M059J (cell line): ENCODE measurements at regions not wholly inside any gene's neighbourhood (a gene's known extent, or its start where the extent isn't known, plus 50 kb on each side); places are given as distances from the start of the nearest gene placed in this dataset.

Source experiments
- DNase-seq: peaks from one replicate; pipeline ENCODE4 v3.0.0-alpha.2; 2012; ENCODE audit warnings: low read depth

GRCh38 chr6:40973304-40973703 is 65.7 kb downstream of the UNC5CL start:
- DNase-seq = no peak

DNA sequence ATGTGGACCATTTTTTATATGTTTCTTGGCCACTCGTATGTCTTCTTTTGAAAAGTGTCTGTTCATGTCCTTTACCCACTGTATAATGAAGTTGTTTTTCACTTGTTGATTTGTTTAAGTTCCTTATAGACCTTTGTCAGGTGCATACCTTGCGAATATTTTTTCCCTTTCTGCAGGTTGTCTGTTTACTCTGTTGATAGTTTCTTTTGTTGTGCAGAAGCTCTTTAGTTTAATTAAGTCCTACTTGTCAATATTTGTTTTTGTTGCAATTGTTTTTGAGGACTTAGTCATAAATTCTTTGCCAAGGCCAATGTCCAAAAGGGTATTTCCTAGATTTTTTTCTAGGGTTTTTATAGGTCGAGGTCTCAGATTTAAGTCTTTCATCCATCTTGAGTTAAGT is 66.2 kb downstream of the UNC5CL start:
- no peak for DNase-seq

DNA sequence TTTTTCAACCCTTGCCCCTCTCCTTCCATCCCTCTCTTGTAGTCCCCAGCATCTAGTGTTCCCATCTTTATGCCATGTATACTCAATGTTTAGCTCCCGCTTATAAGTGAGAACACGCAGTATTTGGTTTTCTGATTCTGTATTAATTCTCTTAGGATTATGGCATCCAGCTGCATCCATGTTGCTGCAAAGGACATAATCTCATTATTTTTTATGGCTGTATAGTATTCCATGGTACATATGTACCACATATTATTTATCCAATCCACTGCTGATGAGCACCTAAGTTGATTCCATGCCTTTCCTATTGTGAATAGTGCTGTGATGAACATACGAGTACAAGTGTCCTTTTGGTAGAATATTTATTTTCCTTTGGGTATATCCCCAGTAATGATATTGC is 66.8 kb downstream of the UNC5CL start:
- DNase-seq = no peak

DNA sequence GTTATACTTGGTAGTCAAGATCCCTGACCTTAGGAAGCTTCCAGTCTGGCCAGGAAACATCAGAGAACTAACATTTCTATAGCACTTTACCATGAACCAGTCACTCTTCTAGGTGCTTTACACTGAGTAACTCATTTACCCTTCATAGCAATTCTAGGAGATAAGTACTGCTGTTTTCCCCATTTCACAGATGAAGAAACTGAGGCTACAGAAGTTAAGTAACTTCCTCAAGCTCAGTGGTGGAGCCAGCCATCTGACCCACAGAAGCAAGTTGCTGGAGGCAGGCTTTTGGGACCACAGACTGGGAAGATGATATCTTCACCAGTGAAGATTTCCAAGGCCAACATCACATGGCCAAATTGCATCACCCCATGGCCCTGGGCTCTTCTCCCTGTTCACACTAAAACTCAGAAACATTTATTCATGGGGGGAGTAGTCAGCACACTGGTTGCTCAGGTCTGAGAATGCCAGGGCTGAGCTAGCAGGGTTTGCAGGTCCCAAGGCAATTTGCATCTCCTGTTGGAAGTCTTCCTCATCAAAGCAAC is 70.3 kb downstream of the UNC5CL start:
- peak; percentile 21 for DNase-seq

GRCh38 chr6:40966860-40967259 is 72.2 kb downstream of the UNC5CL start:
- DNase-seq = no peak

GRCh38 chr6:40965046-40965445 is 74.0 kb downstream of the UNC5CL start:
- peak; percentile 87 for DNase-seq

DNA sequence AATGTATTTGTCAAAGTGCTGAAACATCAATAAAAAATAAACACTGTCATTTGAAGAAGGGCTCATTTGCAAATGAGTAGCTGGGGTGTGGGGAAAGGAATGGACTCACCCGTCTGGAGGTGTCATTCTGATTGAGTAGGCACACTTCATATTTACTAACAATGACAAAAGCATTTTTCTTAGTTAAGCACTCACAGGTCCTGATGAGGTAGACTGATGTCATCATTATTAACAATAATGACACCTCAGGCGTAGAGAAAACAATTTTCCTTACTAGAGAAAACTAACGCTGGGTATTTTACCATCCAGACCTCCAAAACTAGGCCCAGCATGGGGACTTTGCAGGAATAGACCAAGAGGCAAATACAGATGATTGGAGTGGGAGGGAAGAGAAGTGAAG is 76.0 kb downstream of the UNC5CL start:
- no peak for DNase-seq

GRCh38 chr6:40962241-40962640 is 76.8 kb downstream of the UNC5CL start:
- peak; percentile 100 for DNase-seq

GRCh38 chr6:40961831-40962230 is 77.2 kb downstream of the UNC5CL start:
- no peak for DNase-seq

GRCh38 chr6:40960742-40961430 is 78.1 kb downstream of the UNC5CL start:
- peak; percentile 73 for DNase-seq

DNA sequence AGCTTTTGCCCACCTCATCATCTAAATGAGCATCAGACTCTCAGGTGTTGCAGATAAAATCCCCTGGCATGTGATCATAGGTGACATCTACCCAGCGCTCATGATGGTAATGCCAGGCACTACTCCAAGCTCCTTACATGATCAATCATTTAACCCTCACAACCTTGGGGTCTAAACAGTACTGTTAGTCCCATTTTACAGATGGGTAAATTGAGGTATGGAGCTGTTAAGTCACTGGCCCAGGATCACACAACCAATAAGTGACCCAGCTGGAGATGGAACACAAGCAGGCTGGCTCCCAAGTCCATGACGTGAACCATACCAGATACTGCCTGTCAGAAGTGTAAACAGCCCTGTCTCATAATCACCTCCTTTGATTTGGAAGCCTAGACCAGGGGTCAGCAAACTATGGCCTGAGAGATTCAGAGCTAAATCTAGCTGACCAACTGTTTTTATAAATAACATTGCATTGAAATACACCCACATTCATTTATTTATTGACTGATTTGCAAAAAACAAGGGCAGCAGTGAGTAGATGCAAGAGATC is 79.2 kb downstream of the UNC5CL start:
- DNase-seq = no peak

DNA sequence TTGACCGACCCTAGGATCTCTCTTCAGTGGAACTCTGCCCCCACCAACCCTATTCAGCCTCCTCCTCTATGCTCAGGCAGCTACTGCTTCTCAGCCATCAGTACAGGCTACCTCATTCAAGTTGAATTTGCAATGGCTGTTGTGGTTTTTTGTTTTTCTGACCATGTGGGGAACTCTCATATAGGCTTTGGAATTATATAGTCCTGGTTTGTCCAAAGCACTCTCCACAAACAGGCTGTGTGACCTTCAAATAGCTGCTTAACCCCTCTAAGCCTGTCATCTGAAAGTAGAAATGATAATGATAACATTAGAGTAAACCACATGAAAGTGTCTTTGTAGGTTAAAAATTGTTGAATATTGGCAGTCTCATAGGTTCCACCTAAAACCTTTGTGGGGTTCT is 80.3 kb downstream of the UNC5CL start:
- DNase-seq = peak; percentile 34

- DNase-seq = peak; percentile 96
Observed at GRCh38 chr6:40957616-40958492, 81.2 kb downstream of the UNC5CL start.

DNA sequence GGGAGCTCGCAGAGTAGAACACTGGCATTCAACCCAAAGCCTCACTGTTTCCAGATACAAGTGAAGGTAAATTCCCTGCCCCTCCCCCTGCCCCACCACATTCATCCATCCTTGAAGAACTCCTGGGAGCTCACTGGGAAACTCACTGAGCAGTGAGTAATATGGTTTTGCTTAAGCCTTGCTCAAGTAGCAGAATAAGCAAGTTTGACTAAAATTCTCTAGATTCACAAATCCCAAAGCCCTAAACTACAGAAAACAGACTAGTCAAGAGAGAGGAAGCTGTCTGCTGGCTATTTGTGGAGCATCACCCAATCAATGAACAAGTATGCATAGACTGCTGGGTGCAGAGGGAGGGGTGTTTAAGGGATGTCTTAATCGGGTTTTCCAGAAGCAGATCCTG is 82.1 kb downstream of the UNC5CL start:
- peak; percentile 70 for DNase-seq

- DNase-seq = no peak
Observed at GRCh38 chr6:40955178-40955545, 83.9 kb downstream of the UNC5CL start.

DNA sequence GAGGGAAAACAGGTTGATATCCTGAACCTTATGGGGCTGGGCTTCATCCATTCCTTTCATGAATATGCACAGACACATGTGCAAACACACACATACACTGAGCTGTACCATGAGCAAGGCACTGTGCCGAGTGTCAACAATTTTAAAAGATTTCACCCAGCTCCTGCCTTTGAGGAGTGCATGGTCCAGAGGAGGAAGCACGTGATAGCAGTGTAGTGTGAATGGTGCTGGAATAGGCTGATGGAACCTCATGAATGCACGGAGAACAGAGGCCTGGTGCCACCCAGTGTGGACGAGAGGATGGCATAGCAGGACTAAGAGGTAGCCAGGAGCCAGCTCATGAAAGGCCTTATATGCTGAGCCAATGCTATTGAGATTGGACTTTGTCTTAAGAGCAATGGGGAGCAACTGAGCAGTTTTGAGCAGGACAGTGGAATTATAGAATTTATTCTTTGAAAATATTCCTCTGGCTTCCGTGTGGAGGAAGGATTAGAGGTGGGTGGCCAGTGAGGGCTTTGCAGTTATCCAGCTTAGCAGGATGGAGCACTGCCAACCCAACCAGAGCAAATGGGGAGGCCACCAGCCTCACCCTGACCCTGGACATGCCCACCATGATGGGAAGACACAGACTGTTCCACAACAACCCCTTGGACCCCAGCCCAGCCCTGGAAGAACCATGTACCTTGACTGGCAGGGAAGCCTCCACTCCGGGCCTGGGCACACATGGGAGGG is 84.4 kb downstream of the UNC5CL start:
- no peak for DNase-seq

DNA sequence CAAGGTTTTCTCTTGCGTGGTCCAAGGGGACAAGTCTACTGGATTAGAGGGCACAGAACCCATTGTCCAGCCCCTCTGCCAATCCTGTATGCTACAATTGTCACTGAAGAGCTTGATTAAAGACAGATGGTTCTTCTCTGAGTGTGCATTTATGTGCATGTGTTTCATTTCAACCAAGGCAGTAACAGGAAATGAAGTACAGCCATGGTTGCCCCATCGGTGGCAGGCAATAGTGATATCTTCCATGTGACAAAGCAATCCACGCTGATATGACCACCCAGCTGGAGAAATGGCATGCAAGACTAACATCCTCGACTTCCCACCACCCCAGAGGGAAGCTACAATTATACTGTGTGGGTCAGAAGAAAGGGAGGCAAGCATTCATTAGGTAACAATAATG is 85.5 kb downstream of the UNC5CL start:
- no peak for DNase-seq

- peak; percentile 92 for DNase-seq
Observed at GRCh38 chr6:40950986-40951698, 87.9 kb downstream of the UNC5CL start.

GRCh38 chr6:40948570-40948969 is 90.5 kb downstream of the UNC5CL start:
- DNase-seq = peak; percentile 61

DNA sequence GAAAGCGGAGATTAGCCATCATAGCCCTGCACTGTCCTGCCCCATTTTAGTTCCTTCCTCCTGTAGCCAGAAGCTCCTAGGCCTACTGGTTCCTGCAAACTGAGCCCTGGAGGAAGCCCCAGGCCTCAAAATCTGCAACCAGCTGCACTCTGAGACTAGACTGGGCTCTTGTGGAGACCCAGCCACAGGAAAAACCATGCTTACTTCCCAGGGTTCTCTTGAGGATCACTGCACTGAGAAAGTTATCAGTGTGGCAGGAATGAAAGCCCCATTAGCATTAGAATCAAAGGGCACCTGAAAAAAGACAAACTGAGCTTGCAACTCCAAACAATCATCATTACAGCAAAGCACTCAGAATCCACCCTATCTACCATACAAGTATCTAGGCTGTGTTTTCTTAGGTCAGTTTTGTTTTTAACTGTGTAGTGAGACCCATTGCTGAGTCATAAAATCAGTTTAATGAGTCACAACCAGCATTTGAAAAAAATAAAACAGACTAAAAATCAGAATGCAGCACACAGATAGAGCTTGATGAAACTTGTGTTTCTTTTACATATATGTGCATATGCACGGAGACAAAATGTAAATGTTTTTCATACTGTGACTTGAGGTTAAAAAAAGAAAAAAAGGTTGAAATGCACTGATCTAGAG is 91.0 kb downstream of the UNC5CL start:
- peak; percentile 90 for DNase-seq
